H1 (cell line): ENCODE measurements at regions not wholly inside any gene's neighbourhood (a gene's known extent, or its start where the extent isn't known, plus 50 kb on each side); places are given as distances from the start of the nearest gene placed in this dataset.

ENCODE experiments used
- CHD7 ChIP-seq: fragments of 300-600 bp; sonication (generic); IDR thresholded peaks from 2 replicates; pipeline ENCODE4 v1.7.1; 2012; ENCODE audit warnings: low read length, moderate library complexity, mild to moderate bottlenecking, inconsistent platforms; ENCODE audit not compliant: insufficient replicate concordance
- GTF2F1 ChIP-seq: IDR thresholded peaks from 2 replicates; pipeline ENCODE4 v1.6.1; 2012; ENCODE audit warnings: low read depth, low read length, improper control_type of control experiment, borderline replicate concordance
- SAP30 ChIP-seq: fragments of 300-600 bp; sonication (generic); IDR thresholded peaks from 2 replicates; pipeline ENCODE4 v1.7.1; 2012; ENCODE audit warnings: low read length, moderate library complexity, mild to moderate bottlenecking, inconsistent platforms; ENCODE audit not compliant: insufficient read depth, insufficient replicate concordance

GRCh38 chr15:101542306-101543025 lies 53.0 kb upstream of the PCSK6 start (continued):
- TF ChIP-seq CHD7 = no peak
- no peak for TF ChIP-seq GTF2F1
- TF ChIP-seq SAP30 = no peak
